GM12864 (cell line): ENCODE measurements at regions not wholly inside any gene's neighbourhood (a gene's known extent, or its start where the extent isn't known, plus 50 kb on each side); places are given as distances from the start of the nearest gene placed in this dataset.

Source experiments
- DNase-seq: peaks from one replicate; pipeline ENCODE4 v3.0.0-alpha.2; 2011; ENCODE audit warnings: low read depth
- H3K4me3 ChIP-seq: 2 replicates; pipeline ENCODE4 v1.5.1; 2011; ENCODE audit warnings: mild to moderate bottlenecking, low read depth, low read length, control low read depth
- CTCF ChIP-seq: IDR thresholded peaks from 2 replicates; pipeline ENCODE4 v1.5.1; 2011; ENCODE audit warnings: low read depth, mild to moderate bottlenecking, moderate library complexity, low read length, control low read depth, inconsistent platforms; ENCODE audit errors: missing control alignments

DNA sequence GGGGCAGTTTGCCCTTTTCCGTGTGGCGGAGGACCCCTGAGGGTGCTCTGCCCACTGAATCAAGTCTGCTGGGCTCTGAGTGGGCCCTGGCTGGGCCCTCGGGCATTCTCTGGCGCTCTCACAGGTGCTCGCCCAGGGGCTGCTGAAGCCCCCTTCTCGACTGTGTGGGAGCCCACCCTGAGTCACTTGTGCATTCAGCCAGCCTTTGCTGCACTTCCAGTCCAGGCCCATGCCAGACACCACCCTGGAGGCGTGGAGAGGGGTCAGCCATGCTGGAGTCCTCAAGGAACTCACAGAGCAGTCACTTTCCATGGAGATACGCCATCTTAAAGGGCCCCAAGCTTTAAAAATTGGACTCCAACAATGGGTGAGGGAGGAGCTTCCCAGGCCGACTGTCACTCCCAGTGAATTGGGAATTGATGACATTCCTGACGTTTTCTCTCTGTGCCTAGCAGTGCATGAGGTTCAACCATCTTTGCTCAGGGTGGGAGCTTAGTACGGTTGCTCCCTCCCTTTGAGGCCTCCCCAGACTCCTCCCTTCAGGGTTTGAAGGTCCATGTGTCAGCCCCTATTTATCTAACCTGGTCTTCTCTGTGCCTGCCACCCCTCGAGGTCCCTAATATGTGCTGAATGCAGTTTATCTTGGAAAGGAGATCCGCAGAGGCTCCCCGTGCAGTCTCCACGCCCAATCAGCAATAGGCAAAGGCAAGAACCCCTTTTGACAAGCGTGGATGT lies 71.8 kb upstream of the HS6ST1 start:
- TF ChIP-seq CTCF = no peak
- no peak for DNase-seq
- no peak overlapping the region for H3K4me3 ChIP-seq

DNA sequence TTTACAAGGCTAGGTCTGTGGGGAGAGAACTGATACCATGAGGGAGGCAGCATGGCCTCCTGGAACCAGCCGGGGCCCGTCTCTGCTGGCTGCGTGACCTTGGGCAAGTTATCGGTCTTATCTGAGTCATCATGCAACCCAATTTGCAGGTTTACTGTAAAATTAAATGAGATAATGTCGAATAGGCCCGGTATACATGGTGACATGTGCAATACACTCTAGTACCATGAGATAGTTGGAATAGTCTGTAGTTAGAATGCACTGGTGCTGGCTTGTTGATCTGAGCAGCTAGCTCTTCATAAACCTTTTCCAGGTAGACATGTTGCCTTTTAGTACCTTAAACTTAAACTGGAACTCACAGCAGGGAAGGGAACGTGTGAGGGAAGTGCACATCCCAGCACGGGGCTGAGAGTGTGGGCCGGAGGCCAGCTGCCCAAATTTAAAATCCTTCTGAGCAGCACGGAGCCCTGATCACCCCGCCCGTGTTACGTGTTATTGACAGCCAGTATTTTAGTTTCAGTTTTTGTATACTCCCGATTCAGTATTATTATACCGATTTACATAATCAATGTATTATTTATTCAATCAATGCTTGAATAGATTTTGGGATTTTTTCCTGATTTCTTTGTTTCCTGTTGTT lies 72.4 kb upstream of the HS6ST1 start:
- H3K4me3 ChIP-seq = no peak overlapping the region
- no peak for DNase-seq
- no peak for TF ChIP-seq CTCF

GRCh38 chr2:128391679-128392078 lies 73.0 kb upstream of the HS6ST1 start:
- no peak for DNase-seq
- TF ChIP-seq CTCF = no peak
- no peak overlapping the region for H3K4me3 ChIP-seq

GRCh38 chr2:128392207-128392606 lies 73.5 kb upstream of the HS6ST1 start:
- no peak for TF ChIP-seq CTCF
- DNase-seq = no peak
- no peak overlapping the region for H3K4me3 ChIP-seq

GRCh38 chr2:128394007-128394730 lies 75.5 kb upstream of the HS6ST1 start:
- no peak for TF ChIP-seq CTCF
- H3K4me3 ChIP-seq = no peak overlapping the region
- no peak for DNase-seq

DNA sequence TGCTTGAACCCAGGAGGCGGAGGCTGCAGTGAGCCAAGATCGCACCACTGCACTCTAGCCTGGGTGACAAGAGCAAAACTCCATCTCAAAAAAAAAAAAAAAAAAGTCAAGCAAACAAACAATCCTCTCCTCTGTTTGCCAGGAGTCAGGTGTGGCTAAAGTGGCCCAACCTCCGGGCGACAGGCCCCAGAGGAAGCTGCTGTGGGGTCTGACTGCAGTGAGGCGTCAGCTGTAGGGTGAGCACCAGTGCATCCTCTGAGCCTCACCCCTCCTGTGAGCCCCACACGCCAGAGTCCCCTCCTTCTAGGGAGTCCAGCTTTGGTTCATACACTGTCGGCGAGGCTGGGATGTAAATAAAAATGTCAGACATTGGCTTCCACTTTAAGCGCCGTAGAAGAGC lies 76.5 kb upstream of the HS6ST1 start:
- H3K4me3 ChIP-seq = no peak overlapping the region
- no peak for TF ChIP-seq CTCF
- DNase-seq = no peak
